Activated CD8-positive, alpha-beta T cell treated with anti-CD3 and anti-CD28 coated beads for 36 hours (primary cell): ENCODE measurements at regions not wholly inside any gene's neighbourhood (a gene's known extent, or its start where the extent isn't known, plus 50 kb on each side); places are given as distances from the start of the nearest gene placed in this dataset.
A peak's percentile ranks its signal among the peaks of the same experiment; 100 is the strongest.

ENCODE experiments used
- ATAC-seq: fragments of 200-7000 bp; cut with Tn5 transposase; one replicate; pipeline ENCODE4 v1.10.0; 2021; ENCODE audit warnings: mild to moderate bottlenecking, moderate library complexity
- CTCF ChIA-PET: fragments of 350-600 bp; sonication (Branson Sonifier 250); formaldehyde crosslinking; loops from one replicate; lab custom pipeline; 2021; ENCODE audit warnings: antibody characterized with exemption; lab: Charles Lee
- POLR2A ChIA-PET: fragments of 350-600 bp; sonication (Branson Sonifier 250); formaldehyde crosslinking; loops from one replicate; lab custom pipeline; 2021; ENCODE audit warnings: antibody characterized with exemption; lab: Charles Lee
- DNase-seq: peaks from one replicate; pipeline ENCODE4 v3.0.0-alpha.2; 2020
- H3K27ac Mint-ChIP-seq: one replicate; pipeline ENCODE4 v1.8.0; 2021; ENCODE audit warnings: mild to moderate bottlenecking, mixed read lengths
- H3K27me3 Mint-ChIP-seq: one replicate; pipeline ENCODE4 v1.8.0; 2021; ENCODE audit warnings: mixed read lengths
- H3K36me3 Mint-ChIP-seq: one replicate; pipeline ENCODE4 v1.8.0; 2021; ENCODE audit warnings: low read depth, mixed read lengths
- H3K4me1 Mint-ChIP-seq: one replicate; pipeline ENCODE4 v1.8.0; 2021; ENCODE audit warnings: low read depth, mixed read lengths
- H3K4me3 Mint-ChIP-seq: one replicate; pipeline ENCODE4 v1.8.0; 2021; ENCODE audit warnings: mild to moderate bottlenecking, moderate library complexity, mixed read lengths
- H3K9me3 Mint-ChIP-seq: one replicate; pipeline ENCODE4 v1.8.0; 2021; ENCODE audit warnings: mixed read lengths
- CTCF ChIP-seq: fragments of 200-600 bp; IDR thresholded peaks from one replicate; pipeline ENCODE4 v1.8.0; 2022; ENCODE audit warnings: antibody characterized with exemption, mild to moderate bottlenecking
- intact Hi-C: fragments of 100-400 bp; cut with micrococcal nuclease; formaldehyde crosslinking; loops from one replicate; pipeline ENCODE4 v1.10.0; 2022

GRCh38 chr1:101162300-101162699 lies 74.5 kb upstream of the S1PR1 start:
- POLR2A ChIA-PET = interaction anchor here (1.6 kb wide), 1 partner anchor 16 kb away, joined by 9 read pairs; no protein-coding TSS in a partner anchor
- no peak for TF ChIP-seq CTCF

GRCh38 chr1:101161619-101162018 lies 75.2 kb upstream of the S1PR1 start:
- no peak for DNase-seq
- intact Hi-C loops = no loop called here
- Mint-ChIP-seq H3K27ac (no peak overlapping the region), H3K9me3 (no peaks in the 10 kb centered on the region), H3K27me3 (no peaks in the 10 kb centered on the region), H3K4me1 (peaks cover 25% of the 10 kb centered on the region), H3K4me3 (no peak overlapping the region), H3K36me3 (peaks cover 4% of the 10 kb centered on the region)
- TF ChIP-seq CTCF = no peak
- ChIA-PET POLR2A (interaction anchor here (1.6 kb wide), 1 partner anchor 17 kb away, joined by 9 read pairs; no protein-coding TSS in a partner anchor), CTCF (interaction anchor here (0.9 to 1.4 kb wide), 2 partner anchors 18 to 127 kb away, joined by 3 to 4 read pairs; no protein-coding TSS in a partner anchor)
- no peak for ATAC-seq

More at GRCh38 chr1:101162300-101162699, 74.5 kb upstream of the S1PR1 start:
- Mint-ChIP-seq H3K27ac (no peak overlapping the region), H3K4me3 (no peak overlapping the region), H3K4me1 (peaks cover 31% of the 10 kb centered on the region), H3K27me3 (no peaks in the 10 kb centered on the region), H3K9me3 (no peaks in the 10 kb centered on the region), H3K36me3 (peaks cover 4% of the 10 kb centered on the region)
- intact Hi-C loops = no loop called here
- CTCF ChIA-PET = interaction anchor here (0.9 to 1.4 kb wide), 2 partner anchors 17 to 126 kb away, joined by 3 to 4 read pairs; no protein-coding TSS in a partner anchor
- DNase-seq (no peak), ATAC-seq (no peak)

GRCh38 chr1:101158424-101158823 lies 78.4 kb upstream of the S1PR1 start:
- no peaks in the 10 kb centered on the region for H3K27me3 Mint-ChIP-seq
- no peaks in the 10 kb centered on the region for H3K9me3 Mint-ChIP-seq
- no peak for DNase-seq
- no peak overlapping the region for H3K4me3 Mint-ChIP-seq
- ChIA-PET CTCF (interaction anchor here (1.4 kb wide), 1 partner anchor 80 kb away, joined by 6 read pairs; no protein-coding TSS in a partner anchor), POLR2A (no interaction called here)
- ATAC-seq = no peak
- peaks cover 28% of the 10 kb centered on the region for H3K4me1 Mint-ChIP-seq
- no peak for TF ChIP-seq CTCF
- H3K36me3 Mint-ChIP-seq = peaks cover 2% of the 10 kb centered on the region
- intact Hi-C loops = no loop called here
- H3K27ac Mint-ChIP-seq = no peak overlapping the region

- Mint-ChIP-seq H3K4me1 (peaks cover 47% of the 10 kb centered on the region), H3K27ac (no peak overlapping the region), H3K4me3 (no peak overlapping the region), H3K36me3 (no peaks in the 10 kb centered on the region), H3K9me3 (no peaks in the 10 kb centered on the region), H3K27me3 (no peaks in the 10 kb centered on the region)
- CTCF ChIA-PET = interaction anchor here (1.0 to 1.9 kb wide), 4 partner anchors 10 to 84 kb away, joined by 3 to 6 read pairs (median 6); no protein-coding TSS in a partner anchor
- intact Hi-C loops = no loop called here
- no peak for ATAC-seq
- no peak for TF ChIP-seq CTCF
- POLR2A ChIA-PET = interaction anchor here (0.6 to 1.7 kb wide), 5 partner anchors 18 to 82 kb away, joined by 3 to 6 read pairs (median 3); no protein-coding TSS in a partner anchor
- no peak for DNase-seq
These were observed 82.3 kb upstream of the S1PR1 start for GRCh38 chr1:101154547-101154946.

GRCh38 chr1:101153692-101154091 lies 83.1 kb upstream of the S1PR1 start:
- Mint-ChIP-seq H3K4me3 (peak overlapping the region; percentile 6), H3K27ac (peak overlapping the region; percentile 53), H3K4me1 (peaks cover 55% of the 10 kb centered on the region), H3K9me3 (no peaks in the 10 kb centered on the region), H3K36me3 (no peaks in the 10 kb centered on the region), H3K27me3 (no peaks in the 10 kb centered on the region)
- POLR2A ChIA-PET = interaction anchor here (1.7 kb wide), 1 partner anchor 22 kb away, joined by 6 read pairs; no protein-coding TSS in a partner anchor
- peak; percentile 71 for DNase-seq
- TF ChIP-seq CTCF = no peak
- peak; percentile 99 for ATAC-seq
- CTCF ChIA-PET = interaction anchor here (0.8 to 1.9 kb wide), 3 partner anchors 11 to 135 kb away, joined by 3 to 6 read pairs (median 6); no protein-coding TSS in a partner anchor
- intact Hi-C loops = no loop called here
